GDM1 (cell line): ENCODE measurements at regions not wholly inside any gene's neighbourhood (a gene's known extent, or its start where the extent isn't known, plus 50 kb on each side); places are given as distances from the start of the nearest gene placed in this dataset.
A peak's percentile ranks its signal among the peaks of the same experiment; 100 is the strongest.
"Not testable (repeated sequence)": the region's sequence is repeated elsewhere in the genome, so short reads cannot be mapped to it uniquely, and the experiment has no call there.

Experiments used
- DNase-seq: peaks from one replicate; lab custom pipeline; 2025; lab: John Stamatoyannopoulos, UW

- DNase-seq, result no peak
Observed at GRCh38 chr22:25395468-25395867, 169.0 kb upstream of the GRK3 start.

- DNase-seq, result no peak
Observed at GRCh38 chr22:25395915-25396314, 168.6 kb upstream of the GRK3 start.

- DNase-seq, result no peak
Observed at GRCh38 chr22:25396615-25397200, 167.8 kb upstream of the GRK3 start.

GRCh38 chr22:25397616-25398015, 166.9 kb upstream of the GRK3 start:
- DNase-seq, result no peak

GRCh38 chr22:25398591-25399062, 165.8 kb upstream of the GRK3 start:
- peak; percentile 39 for DNase-seq

- DNase-seq, result no peak
Observed at GRCh38 chr22:25399649-25400151, 164.8 kb upstream of the GRK3 start.

- DNase-seq, result no peak
Observed at GRCh38 chr22:25402160-25402500, 162.3 kb upstream of the GRK3 start.

GRCh38 chr22:25402501-25403283, 161.8 kb upstream of the GRK3 start:
- no peak for DNase-seq

- DNase-seq, result no peak
Observed at GRCh38 chr22:25403284-25403810, 161.1 kb upstream of the GRK3 start.

GRCh38 chr22:25403811-25404471, 160.5 kb upstream of the GRK3 start:
- no peak for DNase-seq

- DNase-seq, result no peak
Observed at GRCh38 chr22:25404556-25404927, 159.9 kb upstream of the GRK3 start.

GRCh38 chr22:25404928-25405816, 159.3 kb upstream of the GRK3 start:
- peak; percentile 54 for DNase-seq

GRCh38 chr22:25405841-25406509, 158.5 kb upstream of the GRK3 start:
- DNase-seq, result no peak

- no peak for DNase-seq
Observed at GRCh38 chr22:25406510-25407210, 157.8 kb upstream of the GRK3 start.

- no peak for DNase-seq
Observed at GRCh38 chr22:25407226-25407858, 157.1 kb upstream of the GRK3 start.

- no peak for DNase-seq
Observed at GRCh38 chr22:25407859-25408229, 156.6 kb upstream of the GRK3 start.

- DNase-seq, result no peak
Observed at GRCh38 chr22:25409240-25409639, 155.2 kb upstream of the GRK3 start.

- no peak for DNase-seq
Observed at GRCh38 chr22:25410849-25411248, 153.6 kb upstream of the GRK3 start.

- no peak for DNase-seq
Observed at GRCh38 chr22:25413620-25414019, 150.9 kb upstream of the GRK3 start.

- DNase-seq, result not testable (repeated sequence)
Observed at GRCh38 chr22:25415731-25416130, 148.7 kb upstream of the GRK3 start.
